ENCODE measurements at regions not wholly inside any gene's neighbourhood (a gene's known extent, or its start where the extent isn't known, plus 50 kb on each side); places are given as distances from the start of the nearest gene placed in this dataset.
"Not testable (repeated sequence)": the region's sequence is repeated elsewhere in the genome, so short reads cannot be mapped to it uniquely, and the experiment has no call there.

GRCh38 chr14:25699981-25700380 is 650.0 kb upstream of the STXBP6 start:
- no peak overlapping the region for H3K4me3 ChIP-seq (ENCODE audit: low read depth, low read length)
- no peak for TF ChIP-seq CTCF (IDR thresholded peaks at IDR 0.05; ENCODE audit: insufficient read depth, low read length)
- DNase-seq (ENCODE audit: low read depth): no peak

GRCh38 chr14:25698111-25698510 is 648.2 kb upstream of the STXBP6 start:
- no peak for TF ChIP-seq CTCF (IDR thresholded peaks at IDR 0.05; ENCODE audit: insufficient read depth, low read length)
- no peak for DNase-seq (ENCODE audit: low read depth)
- no peak overlapping the region for H3K4me3 ChIP-seq (ENCODE audit: low read depth, low read length)

- DNase-seq (ENCODE audit: low read depth): no peak
- no peak for TF ChIP-seq CTCF (IDR thresholded peaks at IDR 0.05; ENCODE audit: insufficient read depth, low read length)
- no peak overlapping the region for H3K4me3 ChIP-seq (ENCODE audit: low read depth, low read length)
Measured at GRCh38 chr14:25696176-25696575, 646.2 kb upstream of the STXBP6 start.

GRCh38 chr14:25685004-25685403 is 635.1 kb upstream of the STXBP6 start:
- H3K4me3 ChIP-seq (ENCODE audit: low read depth, low read length): no peak overlapping the region
- no peak for TF ChIP-seq CTCF (IDR thresholded peaks at IDR 0.05; ENCODE audit: insufficient read depth, low read length)
- no peak for DNase-seq (ENCODE audit: low read depth)

GRCh38 chr14:25680934-25681333 is 631.0 kb upstream of the STXBP6 start:
- no peak for TF ChIP-seq CTCF (IDR thresholded peaks at IDR 0.05; ENCODE audit: insufficient read depth, low read length)
- no peak overlapping the region for H3K4me3 ChIP-seq (ENCODE audit: low read depth, low read length)
- no peak for DNase-seq (ENCODE audit: low read depth)

- not testable (repeated sequence) for H3K4me3 ChIP-seq (ENCODE audit: low read depth, low read length); DNase-seq (ENCODE audit: low read depth)
Measured at GRCh38 chr14:25680511-25680910, 630.6 kb upstream of the STXBP6 start.

GRCh38 chr14:25677111-25677510 is 627.2 kb upstream of the STXBP6 start:
- no peak overlapping the region for H3K4me3 ChIP-seq (ENCODE audit: low read depth, low read length)
- DNase-seq (ENCODE audit: low read depth): no peak
- TF ChIP-seq CTCF (IDR thresholded peaks at IDR 0.05; ENCODE audit: insufficient read depth, low read length): no peak

All from fibroblast of the aortic adventitia (primary cell).